Astrocyte (in vitro differentiated cells and primary cell): ENCODE measurements at regions not wholly inside any gene's neighbourhood (a gene's known extent, or its start where the extent isn't known, plus 50 kb on each side); places are given as distances from the start of the nearest gene placed in this dataset.

ENCODE experiments used
- DNase-seq: peaks from one replicate; pipeline ENCODE4 v3.0.0-alpha.2; 2010; ENCODE audit warnings: low read depth
- FAIRE-seq: peaks from 2 replicates; lab custom pipeline; 2011; peaks lifted over from hg19 to GRCh38; lab: Jason Lieb, UNC
- H2AFZ ChIP-seq: 2 replicates; pipeline ENCODE4 v1.6.0; 2012; ENCODE audit warnings: low read depth, low read length, inconsistent platforms
- H3K27ac ChIP-seq: 2 replicates; pipeline ENCODE4 v1.5.1; 2011; ENCODE audit warnings: low read depth, low read length, inconsistent platforms
- H3K27me3 ChIP-seq: 2 replicates; pipeline ENCODE4 v1.6.0; 2011; ENCODE audit warnings: low read length, inconsistent platforms; ENCODE audit not compliant: insufficient read depth
- H3K36me3 ChIP-seq: 2 replicates; pipeline ENCODE4 v1.5.1; 2011; ENCODE audit warnings: low read length, inconsistent platforms; ENCODE audit not compliant: insufficient read depth
- H3K4me1 ChIP-seq: 2 replicates; pipeline ENCODE4 v1.5.1; 2011; ENCODE audit warnings: low read length, inconsistent platforms; ENCODE audit not compliant: insufficient read depth
- H3K4me2 ChIP-seq: 2 replicates; pipeline ENCODE4 v1.6.0; 2012; ENCODE audit warnings: low read length, inconsistent platforms
- H3K4me3 ChIP-seq: 2 replicates; pipeline ENCODE4 v1.5.1; 2011; ENCODE audit warnings: low read depth, mild to moderate bottlenecking, low read length, inconsistent platforms; ENCODE audit not compliant: insufficient read depth
- H3K79me2 ChIP-seq: 2 replicates; pipeline ENCODE4 v1.6.0; 2012; ENCODE audit warnings: mild to moderate bottlenecking, low read length, inconsistent platforms; ENCODE audit not compliant: insufficient read depth
- H3K9ac ChIP-seq: 2 replicates; pipeline ENCODE4 v1.6.0; 2012; ENCODE audit warnings: mild to moderate bottlenecking, low read length, inconsistent platforms
- H3K9me3 ChIP-seq: 2 replicates; pipeline ENCODE4 v1.5.1; 2012; ENCODE audit warnings: low read depth, mild to moderate bottlenecking, low read length, inconsistent platforms; ENCODE audit not compliant: insufficient read depth
- H4K20me1 ChIP-seq: 2 replicates; pipeline ENCODE4 v1.6.0; 2012; ENCODE audit warnings: low read length, inconsistent platforms; ENCODE audit not compliant: insufficient read depth
- H3K27ac Mint-ChIP-seq: one replicate; pipeline ENCODE4 v1.8.0; 2021; ENCODE audit warnings: mild to moderate bottlenecking, mixed read lengths; ENCODE audit not compliant: unreplicated experiment
- H3K27me3 Mint-ChIP-seq: one replicate; pipeline ENCODE4 v1.8.0; 2021; ENCODE audit warnings: low read depth, mixed read lengths; ENCODE audit not compliant: unreplicated experiment
- H3K36me3 Mint-ChIP-seq: one replicate; pipeline ENCODE4 v1.8.0; 2021; ENCODE audit warnings: low read depth, mixed read lengths; ENCODE audit not compliant: unreplicated experiment
- H3K4me1 Mint-ChIP-seq: one replicate; pipeline ENCODE4 v1.8.0; 2021; ENCODE audit warnings: low read depth, mixed read lengths; ENCODE audit not compliant: unreplicated experiment
- H3K4me3 Mint-ChIP-seq: one replicate; pipeline ENCODE4 v1.8.0; 2021; ENCODE audit warnings: mild to moderate bottlenecking, moderate library complexity, mixed read lengths; ENCODE audit not compliant: unreplicated experiment
- H3K9me3 Mint-ChIP-seq: one replicate; pipeline ENCODE4 v1.8.0; 2021; ENCODE audit warnings: mild to moderate bottlenecking, mixed read lengths; ENCODE audit not compliant: unreplicated experiment
- EZH2 ChIP-seq: IDR thresholded peaks from 2 replicates; pipeline ENCODE4 v1.6.1; 2012; ENCODE audit warnings: mild to moderate bottlenecking, low read length, inconsistent platforms; ENCODE audit not compliant: insufficient read depth
- TF ChIP-seq, protein P1 (sequence below): IDR thresholded peaks from 2 replicates; pipeline ENCODE4 v1.5.1; 2011; ENCODE audit warnings: low read depth, mild to moderate bottlenecking, inconsistent platforms, low read length, moderate library complexity; ENCODE audit not compliant: insufficient read depth

GRCh38 chr20:16674243-16674642 is 55.6 kb upstream of the SNRPB2 start:
- no peak overlapping the region for H2AFZ ChIP-seq
- Mint-ChIP-seq H3K4me1 (no peaks in the 10 kb centered on the region), H3K4me3 (no peak overlapping the region), H3K27ac (no peak overlapping the region), H3K9me3 (peaks cover 6% of the 10 kb centered on the region), H3K36me3 (no peaks in the 10 kb centered on the region), H3K27me3 (no peaks in the 10 kb centered on the region)
- H4K20me1 ChIP-seq, result no peaks in the 10 kb centered on the region
- H3K36me3 ChIP-seq, result no peaks in the 10 kb centered on the region
- no peaks in the 10 kb centered on the region for H3K4me1 ChIP-seq
- TF ChIP-seq, protein P1, sequence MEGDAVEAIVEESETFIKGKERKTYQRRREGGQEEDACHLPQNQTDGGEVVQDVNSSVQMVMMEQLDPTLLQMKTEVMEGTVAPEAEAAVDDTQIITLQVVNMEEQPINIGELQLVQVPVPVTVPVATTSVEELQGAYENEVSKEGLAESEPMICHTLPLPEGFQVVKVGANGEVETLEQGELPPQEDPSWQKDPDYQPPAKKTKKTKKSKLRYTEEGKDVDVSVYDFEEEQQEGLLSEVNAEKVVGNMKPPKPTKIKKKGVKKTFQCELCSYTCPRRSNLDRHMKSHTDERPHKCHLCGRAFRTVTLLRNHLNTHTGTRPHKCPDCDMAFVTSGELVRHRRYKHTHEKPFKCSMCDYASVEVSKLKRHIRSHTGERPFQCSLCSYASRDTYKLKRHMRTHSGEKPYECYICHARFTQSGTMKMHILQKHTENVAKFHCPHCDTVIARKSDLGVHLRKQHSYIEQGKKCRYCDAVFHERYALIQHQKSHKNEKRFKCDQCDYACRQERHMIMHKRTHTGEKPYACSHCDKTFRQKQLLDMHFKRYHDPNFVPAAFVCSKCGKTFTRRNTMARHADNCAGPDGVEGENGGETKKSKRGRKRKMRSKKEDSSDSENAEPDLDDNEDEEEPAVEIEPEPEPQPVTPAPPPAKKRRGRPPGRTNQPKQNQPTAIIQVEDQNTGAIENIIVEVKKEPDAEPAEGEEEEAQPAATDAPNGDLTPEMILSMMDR, result no peak
- TF ChIP-seq EZH2, result no peak
- FAIRE-seq (no peak), DNase-seq (no peak)
- no peak overlapping the region for H3K4me3 ChIP-seq
- H3K27ac ChIP-seq, result no peak overlapping the region
- H3K9me3 ChIP-seq, result no peaks in the 10 kb centered on the region
- H3K27me3 ChIP-seq, result no peaks in the 10 kb centered on the region
- H3K9ac ChIP-seq, result no peak overlapping the region
- H3K79me2 ChIP-seq, result no peaks in the 10 kb centered on the region
- no peak overlapping the region for H3K4me2 ChIP-seq

DNA sequence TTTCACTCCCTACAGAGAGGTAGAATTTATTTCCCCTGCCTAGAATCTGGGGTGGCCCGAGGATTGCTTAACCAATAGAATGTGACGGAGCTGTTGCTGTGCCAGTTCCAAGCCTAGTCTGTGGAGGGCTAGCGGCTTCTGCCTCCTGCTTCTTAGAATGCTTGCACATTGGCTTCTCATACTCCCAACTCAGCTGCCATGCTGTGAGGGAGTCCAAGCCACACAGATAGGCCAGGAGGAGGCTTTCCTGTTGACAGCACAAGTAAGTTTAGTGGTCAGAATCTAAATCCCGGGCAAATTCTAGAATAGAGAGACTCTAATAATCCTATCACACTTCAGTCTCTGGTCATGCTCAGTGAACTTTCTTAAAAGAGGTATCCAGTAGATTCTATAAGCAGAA is 57.5 kb upstream of the SNRPB2 start:
- no peak overlapping the region for H3K4me2 ChIP-seq
- no peaks in the 10 kb centered on the region for H3K36me3 ChIP-seq
- peaks cover 6% of the 10 kb centered on the region for H3K9me3 Mint-ChIP-seq
- H3K4me3 Mint-ChIP-seq, result no peak overlapping the region
- no peaks in the 10 kb centered on the region for H4K20me1 ChIP-seq
- no peaks in the 10 kb centered on the region for H3K9me3 ChIP-seq
- no peaks in the 10 kb centered on the region for H3K27me3 ChIP-seq
- TF ChIP-seq EZH2, result no peak
- TF ChIP-seq, protein P1, result no peak
- H3K27ac ChIP-seq, result no peak overlapping the region
- H3K9ac ChIP-seq, result no peak overlapping the region
- H3K79me2 ChIP-seq, result no peaks in the 10 kb centered on the region
- H3K27me3 Mint-ChIP-seq, result no peaks in the 10 kb centered on the region
- FAIRE-seq (no peak), DNase-seq (no peak)
- H3K4me1 ChIP-seq, result no peaks in the 10 kb centered on the region
- no peak overlapping the region for H3K4me3 ChIP-seq
- H3K4me1 Mint-ChIP-seq, result no peaks in the 10 kb centered on the region
- H3K36me3 Mint-ChIP-seq, result no peaks in the 10 kb centered on the region
- no peak overlapping the region for H3K27ac Mint-ChIP-seq
- no peak overlapping the region for H2AFZ ChIP-seq

DNA sequence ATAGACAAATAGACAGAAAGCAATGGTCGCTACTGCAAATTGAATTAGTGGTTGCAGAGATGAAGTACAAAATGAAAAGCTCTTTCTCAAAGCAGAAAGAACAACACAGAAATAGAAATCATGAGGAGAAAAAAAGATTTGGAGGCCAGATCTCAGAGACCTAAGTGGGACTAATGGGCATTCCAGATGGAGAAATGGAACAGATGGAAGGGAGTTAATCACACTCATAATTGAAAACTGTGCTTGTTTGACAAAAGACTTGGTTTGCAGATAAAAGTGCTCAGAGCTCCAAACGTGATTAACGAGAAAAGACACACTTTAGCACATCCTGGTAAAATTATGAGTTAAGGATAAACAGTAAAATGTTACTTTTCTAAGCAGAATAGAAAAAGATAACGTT is 58.1 kb upstream of the SNRPB2 start:
- Histone ChIP-seq H3K9me3 (no peaks in the 10 kb centered on the region), H4K20me1 (no peaks in the 10 kb centered on the region), H3K4me3 (no peak overlapping the region), H3K4me2 (no peak overlapping the region), H3K79me2 (no peaks in the 10 kb centered on the region), H3K27ac (no peak overlapping the region), H3K36me3 (no peaks in the 10 kb centered on the region), H3K27me3 (no peaks in the 10 kb centered on the region), H3K9ac (no peak overlapping the region), H2AFZ (no peak overlapping the region), H3K4me1 (no peaks in the 10 kb centered on the region)
- FAIRE-seq, result no peak
- H3K4me1 Mint-ChIP-seq, result no peaks in the 10 kb centered on the region
- no peak overlapping the region for H3K27ac Mint-ChIP-seq
- no peaks in the 10 kb centered on the region for H3K36me3 Mint-ChIP-seq
- H3K27me3 Mint-ChIP-seq, result no peaks in the 10 kb centered on the region
- no peak overlapping the region for H3K4me3 Mint-ChIP-seq
- TF ChIP-seq EZH2, result no peak
- TF ChIP-seq, protein P1, result no peak
- DNase-seq, result no peak
- peaks cover 6% of the 10 kb centered on the region for H3K9me3 Mint-ChIP-seq
